ENCODE measurements at regions not wholly inside any gene's neighbourhood (a gene's known extent, or its start where the extent isn't known, plus 50 kb on each side); places are given as distances from the start of the nearest gene placed in this dataset.

GRCh38 chr5:20985754-20986153 is 997.8 kb upstream of the CDH18 start:
- POLR2A ChIA-PET = no interaction called here
- CTCF ChIA-PET = no interaction called here
- no peak for TF ChIP-seq CTCF (IDR thresholded peaks at IDR 0.05; ENCODE audit: insufficient read depth, low read length, missing control alignments)
- DNase-seq (ENCODE audit: low read depth, low spot score) = no peak
- no peak overlapping the region for H3K4me3 ChIP-seq (ENCODE audit: low read depth, low read length)

- CTCF ChIA-PET = no interaction called here
- POLR2A ChIA-PET = no interaction called here
- no peak overlapping the region for H3K4me3 ChIP-seq (ENCODE audit: low read depth, low read length)
- no peak for DNase-seq (ENCODE audit: low read depth, low spot score)
- TF ChIP-seq CTCF (IDR thresholded peaks at IDR 0.05; ENCODE audit: insufficient read depth, low read length, missing control alignments) = no peak
Measured at GRCh38 chr5:20974426-20974825, 986.4 kb upstream of the CDH18 start.

GRCh38 chr5:20972419-20972925 is 984.5 kb upstream of the CDH18 start:
- CTCF ChIA-PET = no interaction called here
- TF ChIP-seq CTCF (IDR thresholded peaks at IDR 0.05; ENCODE audit: insufficient read depth, low read length, missing control alignments) = no peak
- H3K4me3 ChIP-seq (ENCODE audit: low read depth, low read length) = no peak overlapping the region
- no peak for DNase-seq (ENCODE audit: low read depth, low spot score)
- POLR2A ChIA-PET = no interaction called here

GRCh38 chr5:20959347-20959746 is 971.3 kb upstream of the CDH18 start:
- H3K4me3 ChIP-seq (ENCODE audit: low read depth, low read length) = no peak overlapping the region
- ChIA-PET CTCF (no interaction called here), POLR2A (no interaction called here)
- no peak for DNase-seq (ENCODE audit: low read depth, low spot score)
- no peak for TF ChIP-seq CTCF (IDR thresholded peaks at IDR 0.05; ENCODE audit: insufficient read depth, low read length, missing control alignments)

- no peak for DNase-seq (ENCODE audit: low read depth, low spot score)
- TF ChIP-seq CTCF (IDR thresholded peaks at IDR 0.05; ENCODE audit: insufficient read depth, low read length, missing control alignments) = no peak
- no peak overlapping the region for H3K4me3 ChIP-seq (ENCODE audit: low read depth, low read length)
- CTCF ChIA-PET = no interaction called here
- POLR2A ChIA-PET = no interaction called here
Measured at GRCh38 chr5:20958641-20959040, 970.6 kb upstream of the CDH18 start.

- ChIA-PET CTCF (no interaction called here), POLR2A (no interaction called here)
- DNase-seq (ENCODE audit: low read depth, low spot score) = no peak
- no peak overlapping the region for H3K4me3 ChIP-seq (ENCODE audit: low read depth, low read length)
- no peak for TF ChIP-seq CTCF (IDR thresholded peaks at IDR 0.05; ENCODE audit: insufficient read depth, low read length, missing control alignments)
Measured at GRCh38 chr5:20956134-20956533, 968.1 kb upstream of the CDH18 start.

Measured in AG04449 (cell line).